SK-N-SH (cell line): ENCODE measurements at regions not wholly inside any gene's neighbourhood (a gene's known extent, or its start where the extent isn't known, plus 50 kb on each side); places are given as distances from the start of the nearest gene placed in this dataset.

Source experiments
- CTCF ChIA-PET: fragments of 300-600, 350-600 bp; formaldehyde crosslinking; extraction: SDS; loops from one replicate; lab custom pipeline; 2021; lab: Yijun Ruan, JAX
- POLR2A ChIA-PET: fragments of 350-600 bp; sonication (Branson Sonifier 250); formaldehyde crosslinking; extraction: SDS; loops from one replicate; lab custom pipeline; 2020; ENCODE audit warnings: antibody characterized with exemption, inconsistent platforms; lab: Yijun Ruan, JAX
- DNase-seq: peaks from one replicate; pipeline ENCODE4 v3.0.0; 2012
- H2AFZ ChIP-seq: fragments of 200-600 bp; sonication (generic); 2 replicates; pipeline ENCODE4 v1.8.1; 2016; ENCODE audit warnings: antibody characterized with exemption, mild to moderate bottlenecking, low read depth
- H3F3A ChIP-seq: fragments of 200-600 bp; sonication (generic); replicated peaks from 2 replicates; pipeline ENCODE3; 2016; ENCODE audit warnings: antibody characterized with exemption, mild to moderate bottlenecking; ENCODE audit not compliant: insufficient read depth
- H3K27ac ChIP-seq, 2 experiments: fragments of 200-500 bp in 1 of 2; fragments of 200-600 bp in 1 of 2; sonication (Bioruptor generic) in 1 of 2; sonication (generic), shearing (Covaris generic) in 1 of 2; 2 replicates each; pipeline versions ENCODE4 v1.5.1 to v1.6.1; 2014 to 2016; ENCODE audit warnings: low read depth in 2 of 2, inconsistent platforms in 1 of 2, low read length in 1 of 2, mild to moderate bottlenecking in 1 of 2, mixed read lengths in 1 of 2
- H3K27me3 ChIP-seq: fragments of 200-600 bp; sonication (generic), shearing (Covaris generic); 2 replicates; pipeline ENCODE4 v1.6.1; 2016; ENCODE audit warnings: mixed run types; ENCODE audit not compliant: insufficient read depth
- H3K36me3 ChIP-seq, 2 experiments: fragments of 200-500 bp in 1 of 2; fragments of 200-600 bp in 1 of 2; sonication (Bioruptor generic) in 1 of 2; sonication (generic) in 1 of 2; replicated peaks in 1 of 2; 2 replicates each; pipeline versions ENCODE3 to v1.5.1; 2014 to 2016; ENCODE audit warnings: low read length in 1 of 2, mild to moderate bottlenecking in 1 of 2; ENCODE audit not compliant: insufficient read depth in 2 of 2, control insufficient read depth in 1 of 2
- H3K4me1 ChIP-seq, 2 experiments: fragments of 200-500 bp in 1 of 2; fragments of 200-600 bp in 1 of 2; sonication (Bioruptor generic) in 1 of 2; sonication (generic), shearing (Covaris generic) in 1 of 2; 2 replicates each; pipeline versions ENCODE4 v1.5.1 to v1.6.1; 2014 to 2016; ENCODE audit warnings: low read depth in 1 of 2, low read length in 1 of 2, mixed run types in 1 of 2; ENCODE audit not compliant: insufficient read depth in 2 of 2, control insufficient read depth in 1 of 2
- H3K4me2 ChIP-seq: fragments of 200-600 bp; sonication (generic), shearing (Covaris generic); 2 replicates; pipeline ENCODE4 v1.6.1; 2017; ENCODE audit warnings: mixed run types
- H3K4me3 ChIP-seq, 2 experiments: fragments of 200-500 bp in 1 of 2; fragments of 200-600 bp in 1 of 2; sonication (Bioruptor generic) in 1 of 2; sonication (generic), shearing (Covaris generic) in 1 of 2; 2 replicates each; pipeline versions ENCODE4 v1.5.1 to v1.8.1; 2014 to 2016; ENCODE audit warnings: low read depth in 2 of 2, inconsistent platforms in 1 of 2, low read length in 1 of 2, mild to moderate bottlenecking in 1 of 2, mixed read lengths in 1 of 2, moderate library complexity in 1 of 2
- H3K79me2 ChIP-seq: fragments of 200-600 bp; sonication (generic); 2 replicates; pipeline ENCODE4 v1.8.1; 2017; ENCODE audit warnings: mild to moderate bottlenecking; ENCODE audit not compliant: insufficient read depth
- H3K9ac ChIP-seq: fragments of 200-600 bp; sonication (generic); 2 replicates; pipeline ENCODE4 v1.6.1; 2017; ENCODE audit warnings: mixed run types
- H3K9me2 ChIP-seq: fragments of 200-600 bp; sonication (generic); 2 replicates; pipeline ENCODE4 v1.6.1; 2017; ENCODE audit warnings: mixed run types
- H3K9me3 ChIP-seq: fragments of 200-600 bp; sonication (generic); 2 replicates; pipeline ENCODE4 v1.6.1; 2017; ENCODE audit warnings: mixed run types, mild to moderate bottlenecking, moderate library complexity
- H4K20me1 ChIP-seq: fragments of 200-600 bp; sonication (generic); 2 replicates; pipeline ENCODE4 v1.6.1; 2017; ENCODE audit warnings: mild to moderate bottlenecking, mixed run types; ENCODE audit not compliant: insufficient read depth
- ELF1 ChIP-seq: IDR thresholded peaks from 2 replicates; pipeline ENCODE4 v1.4.0; 2012
- EP300 ChIP-seq, 2 experiments: IDR thresholded peaks; 2 replicates each; pipeline versions ENCODE4 v1.4.0 to v1.6.1; 2012; ENCODE audit warnings: borderline replicate concordance in 1 of 2, low read depth in 1 of 2, low read length in 1 of 2
- EZH2phosphoT487 ChIP-seq: fragments of 200-600 bp; sonication (generic); IDR thresholded peaks from 2 replicates; pipeline ENCODE4 v1.6.1; 2017; ENCODE audit warnings: low read depth, mixed run types, mild to moderate bottlenecking, antibody characterized with exemption, moderate library complexity, borderline replicate concordance
- FOXJ3 ChIP-seq: sonication (generic); formaldehyde crosslinking; IDR thresholded peaks from 2 replicates; pipeline ENCODE4 v1.5.1; 2020; ENCODE audit warnings: mild to moderate bottlenecking, missing genetic modification reagents
- FOXM1 ChIP-seq: IDR thresholded peaks from 2 replicates; pipeline ENCODE4 v1.4.0; 2012; ENCODE audit warnings: low read depth, mild to moderate bottlenecking
- GATA2 ChIP-seq: sonication (generic); formaldehyde crosslinking; IDR thresholded peaks from 2 replicates; pipeline ENCODE4 v1.5.0; 2020; ENCODE audit warnings: mild to moderate bottlenecking, missing genetic modification reagents
- IRF3 ChIP-seq: fragments of 150-350 bp; IDR thresholded peaks from 2 replicates; pipeline ENCODE4 v1.6.1; 2016; ENCODE audit warnings: mild to moderate bottlenecking, low read depth, low read length
- JUND ChIP-seq: IDR thresholded peaks from 2 replicates; pipeline ENCODE4 v1.4.0; 2012
- MAX ChIP-seq: IDR thresholded peaks from 2 replicates; pipeline ENCODE4 v1.4.0; 2012; ENCODE audit warnings: low read depth
- MXI1 ChIP-seq: IDR thresholded peaks from 2 replicates; pipeline ENCODE4 v1.6.1; 2012; ENCODE audit warnings: mild to moderate bottlenecking, low read depth, low read length, improper control_type of control experiment
- NFIC ChIP-seq: IDR thresholded peaks from 2 replicates; pipeline ENCODE4 v1.4.0; 2012; ENCODE audit warnings: borderline replicate concordance
- NRF1 ChIP-seq: IDR thresholded peaks from 2 replicates; pipeline ENCODE4 v1.6.1; 2012; ENCODE audit warnings: low read depth, mild to moderate bottlenecking, low read length
- POLR2AphosphoS5 ChIP-seq: IDR thresholded peaks from 2 replicates; pipeline ENCODE4 v1.6.1; 2012; ENCODE audit warnings: low read depth, low read length
- RAD21 ChIP-seq: IDR thresholded peaks from 2 replicates; pipeline ENCODE4 v1.6.1; 2012; ENCODE audit warnings: mild to moderate bottlenecking, low read length
- RCOR1 ChIP-seq: fragments of 150-350 bp; IDR thresholded peaks from 2 replicates; pipeline ENCODE4 v1.6.1; 2017; ENCODE audit warnings: antibody characterized with exemption, low read length
- RFX5 ChIP-seq: IDR thresholded peaks from 2 replicates; pipeline ENCODE4 v1.6.1; 2012; ENCODE audit warnings: mild to moderate bottlenecking, improper control_type of control experiment, low read length
- SIN3A ChIP-seq: IDR thresholded peaks from 2 replicates; pipeline ENCODE4 v1.6.1; 2012; ENCODE audit warnings: low read depth, mild to moderate bottlenecking, low read length, moderate library complexity, borderline replicate concordance
- SMC3 ChIP-seq: IDR thresholded peaks from 2 replicates; pipeline ENCODE4 v1.6.1; 2012; ENCODE audit warnings: low read depth, low read length, improper control_type of control experiment
- TCF12 ChIP-seq: IDR thresholded peaks from 2 replicates; pipeline ENCODE4 v1.4.0; 2012
- USF2 ChIP-seq: fragments of 150-350 bp; IDR thresholded peaks from 2 replicates; pipeline ENCODE4 v1.6.1; 2017; ENCODE audit warnings: antibody characterized with exemption, low read length, low read depth, borderline replicate concordance
- YY1 ChIP-seq: IDR thresholded peaks from 2 replicates; pipeline ENCODE4 v1.4.0; 2012; ENCODE audit warnings: low read depth, mild to moderate bottlenecking
- WGBS: methylation state at CpG from one replicate; pipeline ENCODE4 v1.1.6; 2017; ENCODE audit warnings: low lambda C conversion rate; 5-methylcytosine and 5-hydroxymethylcytosine counted together

- H3K9ac ChIP-seq, result no peak overlapping the region
- no peaks in the 10 kb centered on the region for H3K27me3 ChIP-seq
- POLR2A ChIA-PET, result no interaction called here
- no peaks in the 10 kb centered on the region for H3K36me3 ChIP-seq
- no peak for DNase-seq
- no peaks in the 10 kb centered on the region for H4K20me1 ChIP-seq
- no peaks in the 10 kb centered on the region for H3F3A ChIP-seq
- CTCF ChIA-PET, result interaction anchor here (0.7 kb wide), 1 partner anchor 15 kb away, joined by 3 read pairs; no protein-coding TSS in a partner anchor
- H3K4me3 ChIP-seq, result no peak overlapping the region
- H2AFZ ChIP-seq, result no peak overlapping the region; the same call in 1 of the 2 replicates
- no peak overlapping the region for H3K27ac ChIP-seq
- H3K9me2 ChIP-seq, result no peaks in the 10 kb centered on the region
- H3K79me2 ChIP-seq, result no peaks in the 10 kb centered on the region
- WGBS, result 64% methylated on average over 1 of the region's 1 CpG
- H3K4me2 ChIP-seq, result no peak overlapping the region
- H3K4me1 ChIP-seq, result no peaks in the 10 kb centered on the region; a peak in 1 of 4 replicates
- H3K9me3 ChIP-seq, result no peaks in the 10 kb centered on the region
- TF ChIP-seq MXI1 (no peak), IRF3 (no peak)
Observed at GRCh38 chr12:84336231-84336630, 576.4 kb downstream of the SLC6A15 start.

GRCh38 chr12:84329938-84330337 lies 582.7 kb downstream of the SLC6A15 start:
- H4K20me1 ChIP-seq, result no peaks in the 10 kb centered on the region
- ChIA-PET CTCF (interaction anchor here (0.8 kb wide), 1 partner anchor 29 kb away, joined by 3 read pairs; no protein-coding TSS in a partner anchor), POLR2A (no interaction called here)
- no peaks in the 10 kb centered on the region for H3K79me2 ChIP-seq
- no peak overlapping the region for H3K4me3 ChIP-seq
- H3K9me3 ChIP-seq, result no peaks in the 10 kb centered on the region
- H3F3A ChIP-seq, result no peaks in the 10 kb centered on the region
- no peak for DNase-seq
- H3K4me2 ChIP-seq, result no peak overlapping the region
- no peak overlapping the region; the same call in 1 of the 2 replicates for H2AFZ ChIP-seq
- 89% methylated on average over 2 of the region's 2 CpGs for WGBS
- H3K9me2 ChIP-seq, result no peaks in the 10 kb centered on the region
- no peaks in the 10 kb centered on the region for H3K4me1 ChIP-seq
- no peak for TF ChIP-seq RCOR1
- TF ChIP-seq FOXJ3 (CRISPR knock-in tag), result no peak
- TF ChIP-seq TCF12, result no peak
- no peak for TF ChIP-seq EZH2phosphoT487
- H3K27me3 ChIP-seq, result no peaks in the 10 kb centered on the region
- no peak overlapping the region for H3K27ac ChIP-seq
- no peak overlapping the region for H3K9ac ChIP-seq
- peaks cover 0 to 4% of the 10 kb centered on the region in 2 experiments for H3K36me3 ChIP-seq

GRCh38 chr12:84315926-84316325 lies 596.7 kb downstream of the SLC6A15 start:
- H3K4me2 ChIP-seq, result no peak overlapping the region
- H3F3A ChIP-seq, result no peaks in the 10 kb centered on the region
- no peak overlapping the region for H3K27ac ChIP-seq
- ChIA-PET CTCF (no interaction called here), POLR2A (no interaction called here)
- no peak overlapping the region for H3K9ac ChIP-seq
- H4K20me1 ChIP-seq, result no peaks in the 10 kb centered on the region
- H3K9me3 ChIP-seq, result no peaks in the 10 kb centered on the region
- 40% methylated on average over 1 of the region's 1 CpG for WGBS
- no peaks in the 10 kb centered on the region for H3K27me3 ChIP-seq
- H3K4me1 ChIP-seq, result no peaks in the 10 kb centered on the region
- DNase-seq, result no peak
- H2AFZ ChIP-seq, result no peak overlapping the region
- H3K4me3 ChIP-seq, result no peak overlapping the region
- no peaks in the 10 kb centered on the region for H3K9me2 ChIP-seq
- H3K79me2 ChIP-seq, result no peaks in the 10 kb centered on the region
- H3K36me3 ChIP-seq, result no peaks in the 10 kb centered on the region
- TF ChIP-seq POLR2AphosphoS5 (no peak), YY1 (no peak), SMC3 (no peak), GATA2 (CRISPR knock-in tag) (no peak), FOXM1 (no peak), SIN3A (no peak), RFX5 (no peak), ELF1 (no peak), EZH2phosphoT487 (no peak), RCOR1 (no peak), USF2 (no peak), NFIC (no peak), NRF1 (no peak), JUND (no peak), RAD21 (no peak), MAX (no peak), EP300 (IDR thresholded peaks at IDR 0.05; ENCODE audit: borderline replicate concordance in 1 of 2, low read depth in 1 of 2, low read length in 1 of 2) (no peak)
